GM12872 (cell line): ENCODE measurements at regions not wholly inside any gene's neighbourhood (a gene's known extent, or its start where the extent isn't known, plus 50 kb on each side); places are given as distances from the start of the nearest gene placed in this dataset.

ENCODE experiments used
- CTCF ChIP-seq: IDR thresholded peaks from 3 replicates; pipeline ENCODE4 v1.5.1; 2011; ENCODE audit warnings: low read depth, mild to moderate bottlenecking, low read length, moderate library complexity; ENCODE audit not compliant: insufficient read depth

- TF ChIP-seq CTCF = no peak
Observed at GRCh38 chrY:8466813-8467212, 870.5 kb upstream of the TSPY4 start.

GRCh38 chrY:8470249-8470648, 867.0 kb upstream of the TSPY4 start:
- TF ChIP-seq CTCF = no peak

- TF ChIP-seq CTCF = no peak
Observed at GRCh38 chrY:8479141-8479540, 858.1 kb upstream of the TSPY4 start.

- no peak for TF ChIP-seq CTCF
Observed at GRCh38 chrY:8488955-8489354, 848.3 kb upstream of the TSPY4 start.

GRCh38 chrY:8489880-8490630, 847.2 kb upstream of the TSPY4 start:
- TF ChIP-seq CTCF = no peak

- no peak for TF ChIP-seq CTCF
Observed at GRCh38 chrY:8494396-8494795, 842.9 kb upstream of the TSPY4 start.

- no peak for TF ChIP-seq CTCF
Observed at GRCh38 chrY:8495243-8495642, 842.0 kb upstream of the TSPY4 start.
